ENCODE measurements at regions not wholly inside any gene's neighbourhood (a gene's known extent, or its start where the extent isn't known, plus 50 kb on each side); places are given as distances from the start of the nearest gene placed in this dataset.

- TF ChIP-seq POLR2A (IDR thresholded peaks at IDR 0.05) (no peak), CTCF (IDR thresholded peaks at IDR 0.05) (no peak)
These were observed 69.3 kb upstream of the PARD3 start for GRCh38 chr10:34884272-34884952.
